Endothelial cell (in vitro differentiated cells): ENCODE measurements at regions not wholly inside any gene's neighbourhood (a gene's known extent, or its start where the extent isn't known, plus 50 kb on each side); places are given as distances from the start of the nearest gene placed in this dataset.

ENCODE experiments used
- DNase-seq: peaks from one replicate; pipeline ENCODE4 v3.0.0; 2021; ENCODE audit warnings: low spot score
- H3K27ac Mint-ChIP-seq: one replicate; pipeline ENCODE4 v1.8.0; 2021; ENCODE audit warnings: mixed read lengths, inconsistent platforms; ENCODE audit not compliant: unreplicated experiment
- H3K27me3 Mint-ChIP-seq: one replicate; pipeline ENCODE4 v1.8.0; 2021; ENCODE audit warnings: mild to moderate bottlenecking, moderate library complexity, mixed read lengths, inconsistent platforms; ENCODE audit not compliant: unreplicated experiment
- H3K36me3 Mint-ChIP-seq: one replicate; pipeline ENCODE4 v1.8.0; 2021; ENCODE audit warnings: mild to moderate bottlenecking, low read depth, mixed read lengths, inconsistent platforms; ENCODE audit not compliant: unreplicated experiment
- H3K4me1 Mint-ChIP-seq: one replicate; pipeline ENCODE4 v1.8.0; 2021; ENCODE audit warnings: mild to moderate bottlenecking, mixed read lengths, inconsistent platforms; ENCODE audit not compliant: unreplicated experiment
- H3K4me3 Mint-ChIP-seq: one replicate; pipeline ENCODE4 v1.8.0; 2021; ENCODE audit warnings: mild to moderate bottlenecking, mixed read lengths, inconsistent platforms; ENCODE audit not compliant: unreplicated experiment
- H3K9me3 Mint-ChIP-seq: one replicate; pipeline ENCODE4 v1.8.0; 2021; ENCODE audit warnings: mixed read lengths, inconsistent platforms; ENCODE audit not compliant: unreplicated experiment
- TF ChIP-seq, protein P1 (sequence below): fragments of 200-600 bp; sonication (generic); IDR thresholded peaks from one replicate; pipeline ENCODE4 v1.5.0; 2021; ENCODE audit warnings: antibody characterized with exemption; ENCODE audit not compliant: unreplicated experiment

DNA sequence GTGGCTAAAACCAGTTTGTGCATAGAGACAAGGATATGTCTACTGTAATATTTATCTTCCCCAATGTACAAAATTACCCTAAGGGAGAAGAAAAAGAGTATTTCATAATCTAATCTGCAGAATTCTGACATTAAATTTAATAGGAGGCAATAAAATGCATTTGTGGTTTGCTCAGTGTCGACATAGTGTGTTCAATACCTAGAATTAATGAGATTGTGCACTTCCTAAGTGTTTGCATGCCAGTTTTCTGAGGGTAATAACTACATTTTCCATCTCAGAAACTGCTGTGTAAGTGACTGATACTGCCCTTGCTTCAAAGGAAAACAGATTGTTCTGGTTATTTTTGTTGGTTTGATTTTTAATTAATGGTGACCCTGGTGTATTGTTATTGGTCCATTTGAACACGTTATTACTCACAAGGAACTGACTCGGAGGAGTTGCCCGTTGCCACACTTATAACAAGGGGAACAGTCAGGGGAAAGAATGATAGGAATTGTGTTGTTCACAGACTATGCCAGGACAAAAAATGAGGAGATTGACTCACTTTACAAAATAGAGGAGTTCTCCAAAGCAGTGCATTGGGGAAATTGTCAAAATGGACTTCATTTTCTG lies 960.3 kb upstream of the TMEM132C start:
- Mint-ChIP-seq H3K27me3 (peaks cover 5% of the 10 kb centered on the region), H3K9me3 (peaks cover 60% of the 10 kb centered on the region), H3K4me3 (no peak overlapping the region), H3K4me1 (no peaks in the 10 kb centered on the region), H3K36me3 (peaks cover 4% of the 10 kb centered on the region), H3K27ac (no peak overlapping the region)
- DNase-seq = no peak
- TF ChIP-seq, protein P1, sequence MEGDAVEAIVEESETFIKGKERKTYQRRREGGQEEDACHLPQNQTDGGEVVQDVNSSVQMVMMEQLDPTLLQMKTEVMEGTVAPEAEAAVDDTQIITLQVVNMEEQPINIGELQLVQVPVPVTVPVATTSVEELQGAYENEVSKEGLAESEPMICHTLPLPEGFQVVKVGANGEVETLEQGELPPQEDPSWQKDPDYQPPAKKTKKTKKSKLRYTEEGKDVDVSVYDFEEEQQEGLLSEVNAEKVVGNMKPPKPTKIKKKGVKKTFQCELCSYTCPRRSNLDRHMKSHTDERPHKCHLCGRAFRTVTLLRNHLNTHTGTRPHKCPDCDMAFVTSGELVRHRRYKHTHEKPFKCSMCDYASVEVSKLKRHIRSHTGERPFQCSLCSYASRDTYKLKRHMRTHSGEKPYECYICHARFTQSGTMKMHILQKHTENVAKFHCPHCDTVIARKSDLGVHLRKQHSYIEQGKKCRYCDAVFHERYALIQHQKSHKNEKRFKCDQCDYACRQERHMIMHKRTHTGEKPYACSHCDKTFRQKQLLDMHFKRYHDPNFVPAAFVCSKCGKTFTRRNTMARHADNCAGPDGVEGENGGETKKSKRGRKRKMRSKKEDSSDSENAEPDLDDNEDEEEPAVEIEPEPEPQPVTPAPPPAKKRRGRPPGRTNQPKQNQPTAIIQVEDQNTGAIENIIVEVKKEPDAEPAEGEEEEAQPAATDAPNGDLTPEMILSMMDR = no peak

GRCh38 chr12:127307528-127307927 lies 959.4 kb upstream of the TMEM132C start:
- H3K4me3 Mint-ChIP-seq = no peak overlapping the region
- H3K4me1 Mint-ChIP-seq = no peaks in the 10 kb centered on the region
- H3K27me3 Mint-ChIP-seq = peaks cover 5% of the 10 kb centered on the region
- peaks cover 60% of the 10 kb centered on the region for H3K9me3 Mint-ChIP-seq
- TF ChIP-seq, protein P1 = no peak
- no peak for DNase-seq
- H3K36me3 Mint-ChIP-seq = peaks cover 4% of the 10 kb centered on the region
- no peak overlapping the region for H3K27ac Mint-ChIP-seq

DNA sequence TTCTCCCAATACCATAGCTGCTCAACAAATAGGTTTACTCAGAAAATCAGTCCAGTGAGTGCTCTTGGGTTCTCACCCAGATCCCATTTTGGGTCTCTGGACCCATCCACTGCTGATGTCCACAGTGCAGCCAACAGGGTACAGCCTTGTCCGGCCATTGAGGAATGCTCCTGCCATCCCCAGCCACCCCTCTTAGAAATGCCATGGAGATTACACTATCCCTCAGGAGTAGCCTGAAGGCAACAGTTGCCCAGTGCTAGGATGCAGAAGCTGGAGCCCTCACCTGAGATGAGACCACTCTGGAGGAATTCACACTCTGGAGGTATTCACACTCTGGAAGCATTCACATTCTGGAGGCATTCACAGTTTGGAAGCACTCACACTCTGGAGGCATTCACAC lies 958.8 kb upstream of the TMEM132C start:
- TF ChIP-seq, protein P1 = no peak

DNA sequence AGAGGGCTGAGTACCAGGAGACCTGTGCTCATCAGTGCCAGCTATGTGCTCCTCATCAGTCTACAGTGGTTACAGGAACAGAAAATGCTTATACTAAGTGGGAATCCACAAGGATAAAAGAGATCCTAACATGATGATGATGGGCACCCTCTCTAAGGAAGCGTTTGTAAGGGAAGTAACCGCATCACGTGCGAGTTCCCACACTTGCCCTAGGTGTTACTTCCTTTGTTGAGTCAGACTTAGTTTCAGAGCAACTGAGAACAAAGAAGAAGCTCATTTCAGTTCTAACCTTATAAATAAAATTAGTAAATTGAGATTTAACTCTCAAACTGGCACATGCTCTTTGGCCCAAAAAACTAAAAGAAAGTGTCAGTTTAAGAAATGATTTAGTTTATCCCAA lies 956.4 kb upstream of the TMEM132C start:
- H3K36me3 Mint-ChIP-seq = peaks cover 4% of the 10 kb centered on the region
- peaks cover 5% of the 10 kb centered on the region for H3K27me3 Mint-ChIP-seq
- no peaks in the 10 kb centered on the region for H3K4me1 Mint-ChIP-seq
- DNase-seq = no peak
- TF ChIP-seq, protein P1 = no peak
- H3K9me3 Mint-ChIP-seq = peaks cover 39% of the 10 kb centered on the region
- H3K4me3 Mint-ChIP-seq = no peak overlapping the region
- no peak overlapping the region for H3K27ac Mint-ChIP-seq

More for the DNA sequence above, 958.8 kb upstream of the TMEM132C start:
- H3K27ac Mint-ChIP-seq = no peak overlapping the region
- peaks cover 5% of the 10 kb centered on the region for H3K27me3 Mint-ChIP-seq
- no peak overlapping the region for H3K4me3 Mint-ChIP-seq
- no peak for DNase-seq
- H3K9me3 Mint-ChIP-seq = peaks cover 60% of the 10 kb centered on the region
- no peaks in the 10 kb centered on the region for H3K4me1 Mint-ChIP-seq
- peaks cover 4% of the 10 kb centered on the region for H3K36me3 Mint-ChIP-seq

DNA sequence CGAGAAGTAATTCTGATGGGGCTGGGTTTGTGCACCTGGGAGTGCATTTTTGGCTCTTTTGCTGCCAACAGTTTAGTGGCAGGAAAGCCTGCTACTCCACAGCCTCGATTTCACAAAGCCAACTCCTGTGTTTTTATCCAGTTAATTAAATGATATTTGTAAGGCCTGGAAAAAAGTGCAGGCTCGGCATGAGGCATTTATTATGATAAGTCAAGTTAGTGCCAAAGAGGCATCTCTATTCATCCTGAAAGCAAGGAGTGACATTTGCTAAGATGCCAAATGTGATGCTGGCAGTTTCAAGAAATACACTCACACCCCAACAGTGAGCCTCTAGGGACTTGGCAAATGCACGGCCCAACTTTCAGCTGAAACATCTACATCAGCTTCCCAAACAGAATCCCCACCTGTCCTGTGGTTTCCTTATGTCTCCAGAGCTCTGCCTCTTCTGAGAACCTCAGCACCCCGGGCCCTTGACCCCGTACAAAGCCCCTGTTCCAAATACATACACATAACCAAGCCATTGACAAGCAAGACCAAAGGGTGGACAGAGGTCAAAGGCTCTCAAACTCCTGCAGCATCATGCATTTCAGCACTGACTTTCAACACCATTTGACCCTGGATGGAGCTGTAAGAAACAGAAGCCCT lies 955.1 kb upstream of the TMEM132C start:
- no peak overlapping the region for H3K27ac Mint-ChIP-seq
- TF ChIP-seq, protein P1 = no peak
- H3K4me1 Mint-ChIP-seq = no peaks in the 10 kb centered on the region
- H3K27me3 Mint-ChIP-seq = peaks cover 5% of the 10 kb centered on the region
- H3K4me3 Mint-ChIP-seq = no peak overlapping the region
- H3K9me3 Mint-ChIP-seq = peaks cover 27% of the 10 kb centered on the region
- peaks cover 4% of the 10 kb centered on the region for H3K36me3 Mint-ChIP-seq
- no peak for DNase-seq
